ENCODE measurements at regions not wholly inside any gene's neighbourhood (a gene's known extent, or its start where the extent isn't known, plus 50 kb on each side); places are given as distances from the start of the nearest gene placed in this dataset.
"Not testable (repeated sequence)": the region's sequence is repeated elsewhere in the genome, so short reads cannot be mapped to it uniquely, and the experiment has no call there.

DNA sequence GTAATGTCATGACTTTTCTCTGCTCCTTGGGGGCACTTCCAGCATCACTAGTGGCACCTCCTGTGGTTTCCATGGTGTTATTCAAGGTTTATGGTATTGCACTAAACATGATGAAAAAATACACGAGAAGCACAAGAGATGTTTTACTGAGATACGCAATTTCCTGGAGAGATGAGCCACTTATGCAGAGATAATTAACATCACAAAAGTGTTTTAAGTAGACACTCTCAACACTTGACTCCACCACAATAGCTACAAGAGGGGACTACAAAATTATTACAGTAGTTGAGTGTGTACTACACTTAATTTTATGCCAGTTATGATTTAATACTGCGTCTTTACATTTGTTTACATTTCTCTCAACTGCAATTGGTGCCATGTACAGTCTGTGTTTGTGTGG, 906.7 kb downstream of the DNAJB9 start:
- H3K4me3 ChIP-seq (ENCODE audit: low read length): no peak overlapping the region
- TF ChIP-seq, protein P1, sequence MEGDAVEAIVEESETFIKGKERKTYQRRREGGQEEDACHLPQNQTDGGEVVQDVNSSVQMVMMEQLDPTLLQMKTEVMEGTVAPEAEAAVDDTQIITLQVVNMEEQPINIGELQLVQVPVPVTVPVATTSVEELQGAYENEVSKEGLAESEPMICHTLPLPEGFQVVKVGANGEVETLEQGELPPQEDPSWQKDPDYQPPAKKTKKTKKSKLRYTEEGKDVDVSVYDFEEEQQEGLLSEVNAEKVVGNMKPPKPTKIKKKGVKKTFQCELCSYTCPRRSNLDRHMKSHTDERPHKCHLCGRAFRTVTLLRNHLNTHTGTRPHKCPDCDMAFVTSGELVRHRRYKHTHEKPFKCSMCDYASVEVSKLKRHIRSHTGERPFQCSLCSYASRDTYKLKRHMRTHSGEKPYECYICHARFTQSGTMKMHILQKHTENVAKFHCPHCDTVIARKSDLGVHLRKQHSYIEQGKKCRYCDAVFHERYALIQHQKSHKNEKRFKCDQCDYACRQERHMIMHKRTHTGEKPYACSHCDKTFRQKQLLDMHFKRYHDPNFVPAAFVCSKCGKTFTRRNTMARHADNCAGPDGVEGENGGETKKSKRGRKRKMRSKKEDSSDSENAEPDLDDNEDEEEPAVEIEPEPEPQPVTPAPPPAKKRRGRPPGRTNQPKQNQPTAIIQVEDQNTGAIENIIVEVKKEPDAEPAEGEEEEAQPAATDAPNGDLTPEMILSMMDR (conservative IDR thresholded peaks at IDR 0.05; ENCODE audit: low read depth, low read length): no peak
- no peak for DNase-seq (ENCODE audit: low read depth)

DNA sequence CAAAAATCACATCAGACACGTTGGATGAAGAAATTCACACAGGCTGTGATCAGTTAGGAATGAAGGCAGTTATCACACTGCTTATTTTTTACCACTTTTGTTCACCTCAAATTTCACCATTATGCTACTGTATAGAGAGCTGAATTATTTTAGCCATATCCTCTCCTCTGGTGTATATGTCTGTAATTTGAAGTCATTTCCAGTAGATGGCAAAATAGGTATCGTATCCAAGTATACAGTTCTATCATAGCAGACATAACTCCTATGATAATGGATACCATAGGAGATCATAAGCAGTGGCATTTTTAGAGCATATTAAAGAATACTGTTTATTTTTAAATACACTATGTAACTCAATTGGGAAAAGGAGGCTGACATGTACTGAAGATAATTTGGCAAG, 909.7 kb downstream of the DNAJB9 start:
- no peak overlapping the region for H3K4me3 ChIP-seq (ENCODE audit: low read length)
- no peak for DNase-seq (ENCODE audit: low read depth)
- TF ChIP-seq, protein P1 (conservative IDR thresholded peaks at IDR 0.05; ENCODE audit: low read depth, low read length): peak; percentile 10

DNA sequence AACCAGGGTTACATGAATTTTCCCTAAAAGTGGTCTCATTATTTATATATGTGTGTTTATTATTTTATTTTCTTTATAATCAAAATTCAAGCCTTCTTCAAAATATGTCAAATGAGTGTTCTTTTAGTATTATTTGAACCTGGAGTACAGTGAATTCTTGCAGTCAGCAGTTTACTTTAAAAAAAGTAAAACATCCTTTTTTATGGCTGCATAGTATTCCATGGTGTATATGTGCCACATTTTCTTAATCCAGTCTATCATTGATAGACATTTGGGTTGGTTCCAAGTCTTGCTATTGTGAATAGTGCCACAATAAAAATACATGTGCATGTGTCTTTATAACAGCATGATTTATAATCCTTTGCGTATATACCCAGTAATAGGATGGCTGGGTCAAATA, 920.9 kb downstream of the DNAJB9 start:
- H3K4me3 ChIP-seq (ENCODE audit: low read length); DNase-seq (ENCODE audit: low read depth): not testable (repeated sequence)

DNA sequence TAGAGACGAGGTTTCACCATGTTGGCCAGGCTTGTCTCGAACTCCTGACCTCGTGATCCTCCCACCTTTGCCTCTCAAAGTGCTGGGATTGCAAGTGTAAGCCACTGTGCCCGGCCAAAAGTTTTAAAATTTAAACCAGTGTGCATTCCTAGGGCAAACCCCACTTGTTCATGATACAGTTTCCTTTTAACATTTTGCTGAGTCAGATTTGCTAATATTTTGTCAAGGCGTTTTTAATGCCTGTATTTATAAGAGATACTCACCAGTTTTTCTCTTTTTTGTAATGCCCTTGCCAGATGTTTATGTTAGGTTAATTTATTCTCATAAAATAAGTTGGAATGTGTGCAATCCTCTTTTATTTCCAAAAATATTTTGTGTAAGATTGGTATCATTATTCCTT, 927.4 kb downstream of the DNAJB9 start:
- no peak for DNase-seq (ENCODE audit: low read depth)
- no peak overlapping the region for H3K4me3 ChIP-seq (ENCODE audit: low read length)
- TF ChIP-seq, protein P1 (conservative IDR thresholded peaks at IDR 0.05; ENCODE audit: low read depth, low read length): no peak

DNA sequence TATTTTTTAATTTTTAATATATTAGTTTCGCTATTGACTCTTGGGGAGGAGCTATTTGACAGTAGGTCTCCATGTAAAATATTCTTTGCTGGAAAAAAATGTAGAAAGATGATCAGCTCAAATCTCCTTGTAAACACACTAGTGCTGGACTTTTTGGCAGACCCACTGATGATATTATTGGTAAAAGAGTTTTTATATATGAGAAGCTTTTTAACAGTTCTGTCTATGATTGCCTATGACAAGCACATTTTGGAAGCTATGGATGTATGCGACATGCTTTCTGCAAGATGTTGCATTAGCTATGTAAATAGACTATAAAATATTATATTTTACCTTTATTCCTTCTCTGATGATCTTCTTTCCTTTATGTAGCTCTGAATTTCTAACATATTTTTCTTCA, 928.5 kb downstream of the DNAJB9 start:
- H3K4me3 ChIP-seq (ENCODE audit: low read length): no peak overlapping the region
- DNase-seq (ENCODE audit: low read depth): no peak
- TF ChIP-seq, protein P1 (conservative IDR thresholded peaks at IDR 0.05; ENCODE audit: low read depth, low read length): no peak

DNA sequence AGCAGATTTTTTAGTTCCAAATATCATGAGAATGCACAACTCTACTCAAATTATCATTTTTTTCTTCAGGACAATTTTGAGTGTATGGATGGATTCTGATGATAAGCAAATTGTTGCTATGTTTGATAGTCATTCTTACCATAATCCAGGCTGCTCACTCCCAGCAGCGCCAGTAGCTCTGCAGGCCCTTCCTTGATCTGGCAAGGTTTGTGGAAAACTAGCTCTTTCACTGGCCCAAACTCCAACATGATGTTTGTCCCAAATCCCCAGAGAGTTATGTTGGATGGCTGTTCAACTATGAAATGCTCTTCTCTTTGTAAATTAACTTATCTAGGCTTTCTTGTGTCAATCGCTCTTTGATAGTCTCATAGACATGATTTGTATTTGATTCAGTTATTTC, 933.7 kb downstream of the DNAJB9 start:
- TF ChIP-seq, protein P1 (conservative IDR thresholded peaks at IDR 0.05; ENCODE audit: low read depth, low read length): no peak
- H3K4me3 ChIP-seq (ENCODE audit: low read length): no peak overlapping the region
- DNase-seq (ENCODE audit: low read depth): no peak

DNA sequence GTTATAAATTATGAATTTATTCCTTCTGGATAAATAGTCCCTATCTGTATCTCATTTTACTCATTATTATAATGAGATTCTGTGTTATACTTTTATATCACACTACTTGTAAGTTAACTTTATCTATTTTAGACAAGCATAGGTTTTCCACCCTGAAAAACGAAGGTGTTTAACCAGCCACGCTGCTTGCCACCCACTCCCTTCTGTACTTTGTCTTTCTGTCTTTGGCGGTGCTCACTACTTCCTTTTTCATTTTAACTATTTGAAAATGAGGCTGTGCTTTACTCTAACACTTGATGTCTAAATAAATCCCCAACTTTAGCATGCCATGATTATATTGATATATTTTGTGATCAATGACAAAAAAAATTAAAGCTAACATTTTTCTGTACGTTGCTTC, 952.9 kb downstream of the DNAJB9 start:
- H3K4me3 ChIP-seq (ENCODE audit: low read length): no peak overlapping the region
- TF ChIP-seq, protein P1 (conservative IDR thresholded peaks at IDR 0.05; ENCODE audit: low read depth, low read length): no peak
- no peak for DNase-seq (ENCODE audit: low read depth)

DNA sequence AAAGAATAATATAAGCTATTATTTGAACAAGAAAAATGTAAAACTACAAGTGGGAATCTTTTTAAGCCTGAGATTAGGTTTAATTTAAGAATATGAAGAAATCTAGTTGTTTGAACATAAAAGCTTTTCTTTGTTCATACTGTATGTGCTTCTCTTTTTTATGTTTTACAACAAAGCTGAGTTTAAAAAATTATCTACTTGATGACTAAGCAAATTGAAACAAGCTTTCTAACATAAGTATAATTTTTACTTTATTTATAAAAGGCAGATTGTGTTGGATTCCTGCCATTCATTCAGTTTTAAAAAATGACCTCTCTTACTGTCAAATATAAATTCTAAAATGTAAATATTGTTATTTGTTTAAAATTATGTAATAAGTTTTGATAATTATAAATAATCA, 958.2 kb downstream of the DNAJB9 start:
- no peak for DNase-seq (ENCODE audit: low read depth)
- TF ChIP-seq, protein P1 (conservative IDR thresholded peaks at IDR 0.05; ENCODE audit: low read depth, low read length): no peak
- H3K4me3 ChIP-seq (ENCODE audit: low read length): no peak overlapping the region
